GM19238 (cell line): ENCODE measurements at regions not wholly inside any gene's neighbourhood (a gene's known extent, or its start where the extent isn't known, plus 50 kb on each side); places are given as distances from the start of the nearest gene placed in this dataset.

Source experiments
- DNase-seq: peaks from one replicate; pipeline ENCODE4 v3.0.0; 2011; ENCODE audit warnings: low spot score; ENCODE audit not compliant: insufficient read length

DNA sequence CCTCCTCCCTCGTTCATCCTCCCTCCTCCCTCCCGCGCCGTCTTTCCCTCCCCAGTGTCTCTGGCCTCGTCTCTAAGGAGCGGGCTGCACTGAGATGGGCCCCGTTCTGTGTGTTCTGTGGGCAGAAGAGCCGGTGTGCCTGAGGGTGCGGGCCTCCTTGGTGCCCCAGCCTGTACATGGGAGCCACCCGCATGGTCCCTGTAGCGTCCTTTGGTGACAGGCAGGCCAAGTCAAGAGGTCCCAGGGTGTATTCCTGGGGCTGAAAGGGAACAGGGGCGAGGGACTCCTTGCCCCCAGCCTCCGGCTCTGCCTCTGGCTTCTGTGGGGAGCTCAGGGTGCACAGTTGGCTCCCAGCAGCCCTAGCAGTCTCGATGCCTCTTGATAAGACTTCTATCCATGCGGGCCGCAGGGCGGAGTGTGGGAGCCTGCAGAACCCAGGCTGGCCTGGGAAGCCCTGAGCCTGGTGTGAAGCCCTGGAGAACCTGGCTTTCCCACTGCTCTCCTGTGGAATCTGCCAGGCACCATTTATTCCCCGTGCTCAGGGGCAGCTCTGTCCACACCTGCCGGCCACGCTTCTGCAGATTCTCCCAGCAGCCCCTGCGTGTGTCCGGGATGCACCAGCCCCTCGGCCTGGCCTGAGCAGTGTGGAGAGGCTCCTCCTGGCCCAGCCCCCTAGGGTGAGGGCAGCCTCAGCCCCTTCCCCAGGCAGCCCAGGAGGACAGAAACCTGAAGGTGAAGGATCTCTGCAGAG lies 181.3 kb downstream of the KIF26A start:
- DNase-seq: no peak

DNA sequence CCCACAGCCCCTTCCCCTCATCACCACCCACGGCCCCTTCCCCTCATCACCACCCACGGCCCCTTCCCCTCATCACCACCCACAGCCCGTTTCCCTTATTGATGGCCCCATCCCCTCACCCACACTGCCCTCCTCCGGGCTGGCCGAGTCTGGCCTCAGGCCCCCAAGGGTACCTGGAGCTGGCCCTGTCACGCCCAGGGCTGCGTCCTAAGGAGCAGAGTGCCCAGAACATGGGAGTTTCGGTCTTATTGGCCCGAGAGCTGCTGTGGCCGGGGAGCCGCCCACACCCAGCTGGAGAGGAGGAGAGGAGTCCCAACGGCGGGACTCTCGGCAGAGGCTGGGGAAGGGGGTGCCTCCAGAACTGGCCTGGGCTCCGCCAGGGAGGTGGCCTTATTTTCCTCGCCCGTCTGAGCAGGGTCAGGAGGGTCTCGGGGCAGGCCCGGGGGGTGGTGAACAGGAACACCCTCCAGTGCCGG lies 182.3 kb downstream of the KIF26A start:
- no peak for DNase-seq

DNA sequence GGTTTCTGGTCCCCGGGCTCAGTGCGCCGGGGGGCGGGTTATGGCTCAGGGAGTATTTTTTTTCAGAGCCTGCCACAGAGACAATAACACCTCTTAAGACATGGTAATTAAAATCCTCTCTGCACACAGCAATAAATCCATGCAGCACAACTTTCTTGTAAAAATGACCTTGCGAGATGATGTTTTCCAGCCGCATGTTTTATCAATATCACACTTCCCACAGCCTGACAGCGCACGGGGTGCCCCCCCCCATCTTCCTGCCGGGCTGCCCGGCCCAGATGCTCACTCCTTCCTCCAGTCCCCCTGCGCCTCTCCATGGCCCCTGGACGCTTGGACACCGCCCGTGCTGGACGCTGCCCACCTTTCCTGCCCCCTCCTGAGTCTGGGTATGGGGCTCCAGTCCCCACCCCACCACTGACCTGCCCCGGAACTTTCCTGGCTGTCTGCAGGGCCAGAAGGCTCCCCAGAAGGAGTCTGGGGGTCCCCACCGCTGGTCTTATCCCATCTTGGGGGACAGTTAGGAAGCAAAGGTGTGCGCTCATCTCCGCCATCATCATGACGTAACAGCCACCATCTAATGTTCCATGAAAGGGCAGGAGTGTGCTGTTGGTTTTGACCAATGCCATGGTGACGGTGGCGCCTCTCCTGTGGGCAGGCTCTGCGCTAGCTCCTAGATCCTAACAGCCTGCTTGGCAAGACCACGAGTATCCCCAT lies 182.9 kb downstream of the KIF26A start:
- no peak for DNase-seq

DNA sequence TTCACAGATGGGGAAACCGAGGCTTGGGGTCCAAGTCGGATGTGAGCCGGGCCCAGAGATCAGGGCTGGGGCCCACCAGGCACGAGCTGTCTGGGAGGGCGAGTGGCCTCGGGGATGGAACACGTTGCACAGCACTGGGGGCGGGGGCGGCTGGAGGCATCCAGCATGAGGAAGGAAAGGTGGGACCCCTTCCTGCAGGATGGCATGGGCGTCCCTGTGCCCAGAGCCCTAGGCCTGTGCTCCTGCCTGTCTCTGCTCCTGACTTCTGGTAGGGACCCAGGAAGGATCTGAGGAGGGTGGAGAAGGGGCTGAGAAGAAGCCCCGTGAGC lies 183.4 kb downstream of the KIF26A start:
- DNase-seq: no peak

DNA sequence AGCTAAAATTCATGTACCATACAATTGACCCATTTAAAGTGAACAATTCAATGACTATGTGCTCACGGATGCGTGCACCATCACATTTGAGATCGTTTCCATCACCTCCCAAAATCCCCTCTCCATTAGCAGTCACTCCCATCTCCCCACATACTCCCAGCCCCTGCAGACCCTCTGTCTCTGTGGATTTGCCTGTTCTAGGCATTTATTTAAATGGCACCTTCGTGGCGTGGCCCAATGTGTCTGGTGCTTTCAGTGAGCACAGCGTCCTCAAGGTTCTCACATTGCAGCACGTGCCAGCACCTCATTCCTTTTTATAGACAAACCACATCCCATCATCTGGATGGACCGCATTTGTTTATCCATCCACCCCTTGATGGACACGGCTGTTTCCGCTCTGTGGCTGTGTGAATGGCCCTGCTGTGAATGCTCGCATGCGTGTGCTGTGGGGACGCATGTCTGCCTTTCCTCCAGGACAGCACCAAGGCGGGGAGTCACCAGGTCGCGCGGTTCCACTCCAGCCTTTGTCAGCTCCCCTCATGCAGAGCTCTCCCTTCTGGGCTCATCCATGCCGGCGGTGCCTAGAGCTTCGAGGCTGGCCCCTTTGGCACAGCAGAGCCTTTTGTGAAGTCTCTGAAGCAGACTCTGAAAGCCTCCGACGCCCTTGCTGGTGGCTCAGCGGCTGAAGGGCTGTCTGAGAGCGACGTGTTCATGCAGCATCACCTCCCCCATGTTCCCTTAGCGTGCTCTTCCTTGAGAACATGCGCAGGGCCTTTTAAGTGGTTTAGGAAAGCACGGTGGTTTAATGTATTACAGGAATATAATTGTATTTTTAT lies 184.4 kb downstream of the KIF26A start:
- DNase-seq: no peak

DNA sequence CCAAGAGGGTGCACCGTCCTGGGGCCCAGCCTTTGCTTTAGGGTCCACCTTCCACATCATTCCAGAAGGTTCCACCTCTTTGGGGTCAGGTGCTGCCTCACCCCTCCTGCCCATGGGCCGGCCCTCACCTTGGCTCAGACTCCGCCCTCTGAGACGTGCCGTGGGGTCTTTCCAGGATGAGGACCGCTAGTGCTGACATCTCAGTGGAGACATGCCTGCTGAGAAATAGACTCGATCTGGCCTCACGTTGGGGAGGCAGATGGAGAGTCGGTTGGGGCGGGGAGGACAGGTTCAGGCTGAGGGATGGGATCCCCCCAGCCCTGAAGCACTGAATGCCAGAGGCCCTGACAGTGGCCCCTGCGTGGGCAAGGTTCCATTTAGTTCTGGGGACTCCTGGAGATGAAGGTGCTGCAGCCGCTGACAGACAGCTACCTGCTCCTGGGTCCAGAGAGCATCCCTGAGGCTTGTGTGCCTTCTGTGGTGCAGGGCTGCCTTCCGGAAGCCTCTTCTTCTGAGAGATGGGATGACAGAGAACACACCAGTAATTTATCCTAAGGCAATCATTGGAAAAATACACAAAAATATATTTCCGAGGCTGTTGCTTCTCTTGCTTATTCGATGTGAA lies 185.3 kb downstream of the KIF26A start:
- no peak for DNase-seq

DNA sequence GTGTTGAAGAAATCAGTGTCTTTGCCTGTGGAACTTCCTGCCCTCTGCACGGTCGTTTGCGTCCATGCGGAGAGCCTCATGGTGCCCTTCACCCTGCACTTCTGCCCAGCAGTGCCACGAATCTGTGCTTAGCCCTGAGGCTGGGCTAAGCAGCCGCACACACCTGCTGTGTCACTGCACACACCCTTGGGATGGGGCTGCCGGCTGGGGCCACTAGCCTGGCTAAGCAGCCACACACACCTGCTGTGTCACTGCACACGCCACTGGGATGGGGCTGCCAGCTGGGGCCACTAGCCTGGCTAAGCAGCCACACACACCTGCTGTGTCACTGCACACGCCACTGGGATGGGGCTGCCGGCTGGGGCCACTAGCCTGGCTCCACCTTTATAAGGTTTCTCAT lies 188.5 kb downstream of the KIF26A start:
- no peak for DNase-seq

DNA sequence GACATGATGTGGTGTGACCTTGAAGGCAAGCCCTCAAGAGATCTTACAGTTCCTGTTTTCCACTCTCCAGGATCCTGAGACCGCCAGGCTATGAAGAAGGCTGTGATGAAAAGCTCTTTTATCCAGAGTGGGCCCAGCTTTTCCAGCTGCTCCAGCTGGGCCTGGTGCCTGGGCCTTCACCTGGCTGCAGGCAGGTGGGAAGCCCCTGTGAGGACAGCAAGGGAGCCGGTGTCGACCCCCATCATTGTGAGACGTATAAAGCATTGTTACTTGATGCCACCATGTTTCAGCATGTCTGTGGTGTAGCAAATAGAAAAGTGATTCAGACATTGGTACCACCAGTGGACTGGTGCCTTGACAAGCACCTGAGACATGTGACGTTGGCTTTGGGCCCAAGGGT lies 190.2 kb downstream of the KIF26A start:
- DNase-seq: no peak

DNA sequence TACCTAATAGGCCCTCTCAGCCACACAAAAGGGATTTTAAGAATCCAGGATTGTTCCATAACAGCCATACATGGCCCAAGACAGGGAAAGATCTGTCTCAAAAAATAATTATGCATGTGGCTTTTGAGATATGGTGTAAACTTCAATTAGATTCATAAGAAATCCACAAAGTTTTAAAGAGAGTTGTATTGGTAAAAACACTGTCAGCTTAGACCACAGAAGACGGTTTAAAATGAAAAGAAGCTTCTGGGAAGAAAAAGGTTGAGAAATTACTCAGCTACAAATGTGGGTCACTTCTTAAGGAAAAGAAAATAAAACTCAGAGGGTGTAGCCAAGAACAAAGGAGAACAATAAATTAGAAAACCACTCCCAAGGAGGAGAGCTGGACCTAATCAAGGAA lies 191.4 kb downstream of the KIF26A start:
- no peak for DNase-seq

DNA sequence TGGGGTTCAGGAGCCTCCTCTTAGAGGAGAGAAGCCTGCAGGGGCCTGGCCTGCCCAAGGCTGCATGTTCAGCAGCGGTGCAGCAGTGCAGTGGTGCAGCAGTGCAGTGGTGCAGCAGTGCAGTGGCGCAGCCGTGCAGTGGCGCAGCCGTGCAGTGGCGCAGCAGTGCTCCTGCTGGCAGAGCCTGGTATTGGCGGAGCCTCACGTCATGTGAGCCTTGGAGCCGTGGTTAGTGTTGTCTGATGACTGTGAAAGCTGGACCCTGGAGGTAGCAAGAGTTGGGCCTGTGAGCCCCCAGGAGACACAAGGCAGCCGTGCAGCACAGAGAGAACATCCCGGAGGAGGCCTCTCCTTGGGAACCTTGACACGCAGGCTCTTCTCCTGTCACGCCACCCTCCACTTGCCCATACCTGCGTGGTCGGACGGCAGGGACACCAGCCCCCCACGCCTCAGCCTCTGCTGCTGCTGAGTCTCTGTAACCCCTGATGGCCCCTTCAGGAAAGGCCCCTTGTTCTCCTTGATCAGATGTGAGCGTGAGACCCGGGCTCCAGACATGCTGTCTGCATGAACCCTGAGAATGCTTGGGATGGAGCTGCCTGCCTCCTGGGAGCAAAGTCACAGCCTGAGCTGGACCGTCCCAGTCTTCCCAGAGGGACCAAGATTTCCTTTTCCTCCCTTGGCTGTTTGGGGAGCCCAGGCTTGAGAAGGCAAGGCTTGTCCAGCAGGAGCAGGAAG lies 193.7 kb downstream of the KIF26A start:
- no peak for DNase-seq

DNA sequence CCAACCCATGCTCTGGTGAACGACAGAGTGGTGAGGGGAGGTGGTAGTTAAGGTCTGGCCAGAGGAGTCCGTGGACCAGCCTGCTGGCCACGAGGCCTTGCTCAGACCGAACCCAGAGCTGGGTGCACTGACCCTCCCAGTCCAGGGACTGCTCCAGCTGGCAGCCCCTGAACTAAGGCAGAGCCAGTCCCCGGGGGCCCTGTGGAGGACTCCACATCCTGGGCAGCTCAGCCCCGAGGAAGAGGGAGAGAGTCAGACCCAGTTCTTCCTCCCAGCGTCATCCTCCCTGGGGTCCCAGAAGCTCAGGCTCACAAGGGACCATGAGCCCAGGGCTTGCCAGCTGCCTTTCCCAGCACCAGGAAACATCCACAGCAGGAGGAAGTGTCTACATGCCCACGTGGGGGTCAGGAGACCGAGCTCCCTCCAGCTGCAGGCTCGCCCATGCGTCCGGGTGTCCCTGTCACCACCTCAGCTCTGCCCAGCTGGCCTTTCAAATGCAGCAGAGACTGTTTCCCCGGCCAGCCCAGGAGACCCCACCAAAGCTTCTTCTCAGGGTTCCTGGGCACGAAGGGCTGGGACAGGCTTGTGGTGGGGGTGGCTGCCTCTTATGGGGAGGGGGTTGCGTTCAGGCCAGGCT lies 194.4 kb downstream of the KIF26A start:
- DNase-seq: no peak

DNA sequence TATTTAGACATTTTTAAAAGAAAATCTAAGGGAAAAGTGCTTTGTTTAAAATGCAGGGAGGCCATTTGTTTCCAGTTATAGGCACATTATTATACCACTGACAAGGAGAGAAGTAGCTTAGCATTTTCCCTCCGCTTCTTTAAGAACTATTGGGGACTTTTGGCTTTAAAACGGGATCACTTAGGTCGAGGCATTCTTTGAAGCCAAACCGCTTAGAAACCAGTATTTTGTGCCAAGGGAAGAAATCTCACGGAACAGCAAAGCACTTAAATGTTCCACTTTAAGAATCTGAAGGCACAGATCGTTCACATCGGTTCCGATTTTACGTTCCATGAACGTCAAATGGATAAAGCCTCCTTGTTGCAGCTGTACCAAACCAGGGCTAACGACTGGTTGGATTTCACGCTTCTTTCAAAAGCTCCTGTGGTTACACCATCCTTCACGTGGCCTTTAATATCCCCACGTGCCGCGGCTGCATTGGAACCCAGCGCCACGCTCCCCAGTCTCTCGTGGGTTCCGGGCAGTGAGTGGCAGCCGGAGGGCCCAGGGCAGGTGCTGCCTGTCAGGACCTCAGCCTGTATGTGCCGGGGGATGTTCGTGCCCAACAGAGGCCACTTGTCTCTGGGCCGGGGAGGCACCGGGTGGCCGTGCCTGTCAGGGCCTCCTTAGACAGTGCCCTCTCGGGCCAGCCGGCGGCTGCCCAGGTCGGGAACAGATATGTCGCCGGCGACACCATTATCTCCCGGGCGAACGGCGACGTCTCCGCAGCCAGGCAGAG lies 195.4 kb downstream of the KIF26A start:
- DNase-seq: no peak

DNA sequence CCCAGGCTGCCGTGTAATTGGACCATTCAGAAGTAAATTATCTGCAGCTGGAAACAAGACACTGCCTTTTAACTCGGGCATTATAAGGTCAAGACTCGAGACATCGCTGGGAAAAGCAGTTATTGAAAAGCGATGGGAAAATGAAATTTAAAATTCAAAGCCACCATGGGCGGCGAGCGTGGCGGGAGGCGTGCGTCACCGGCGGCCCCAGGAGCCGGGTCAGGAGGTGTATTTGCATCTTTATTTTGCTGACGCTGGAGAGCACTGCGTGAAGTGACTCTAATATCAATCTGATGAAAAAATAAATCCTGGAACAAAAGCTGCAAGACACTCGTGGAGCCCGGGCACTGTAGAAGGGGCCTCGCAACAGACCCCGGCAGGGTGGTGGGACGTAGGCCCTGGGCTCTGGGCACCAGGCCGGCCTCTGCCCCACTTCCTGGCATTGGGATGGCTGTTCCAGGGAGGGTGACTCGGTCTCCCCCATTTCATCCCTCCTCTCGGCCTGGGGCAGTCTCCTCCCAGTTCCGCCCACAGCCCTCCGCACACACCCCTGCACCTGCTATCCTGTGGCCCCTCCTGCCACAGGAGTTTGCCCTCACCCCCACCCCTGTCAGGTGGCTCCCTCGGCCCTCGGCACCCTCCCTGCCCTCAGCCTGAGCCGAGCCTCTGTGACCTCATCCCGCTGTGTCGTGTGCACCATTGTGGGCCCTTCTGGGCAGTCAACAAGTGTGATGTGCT lies 196.2 kb downstream of the KIF26A start:
- DNase-seq: no peak

DNA sequence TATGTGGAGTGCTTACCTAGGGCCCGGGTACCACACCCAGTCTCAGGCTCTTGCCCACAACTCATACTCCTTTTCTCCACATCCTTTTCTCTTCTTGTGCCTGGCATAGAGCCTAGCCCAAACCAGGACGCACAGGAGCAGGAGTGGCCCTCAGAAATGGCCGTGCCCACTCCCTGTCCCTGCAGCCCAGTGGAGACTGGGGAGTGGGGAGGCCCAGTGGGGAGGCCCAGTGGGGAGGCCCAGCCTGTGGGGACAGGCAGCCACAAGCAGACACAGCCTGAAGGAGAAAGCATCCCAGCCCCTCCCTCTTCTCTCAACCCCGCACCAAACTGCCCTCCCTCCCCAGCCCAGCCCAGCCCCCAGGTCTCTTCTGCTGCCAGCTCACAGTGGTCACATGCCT lies 196.8 kb downstream of the KIF26A start:
- no peak for DNase-seq

DNA sequence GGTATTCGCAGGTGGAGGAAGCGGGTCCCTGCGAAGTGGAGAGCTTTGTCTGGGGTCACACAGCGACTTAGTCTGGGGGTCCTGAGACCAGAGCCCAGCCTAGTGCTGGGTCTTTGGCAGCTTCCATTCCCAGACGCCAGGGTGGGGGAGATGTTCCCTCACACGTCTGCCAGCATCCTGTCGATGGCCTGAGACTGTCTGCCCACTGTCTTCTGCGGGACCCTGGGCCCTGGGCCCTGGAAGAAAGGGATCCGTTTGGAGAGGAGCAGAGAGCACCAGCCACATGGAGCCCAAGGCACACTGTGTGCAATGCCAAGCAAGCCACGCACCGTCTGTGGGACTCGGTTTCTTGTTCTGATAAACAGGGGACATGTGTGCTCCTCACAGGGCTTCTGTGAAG lies 197.2 kb downstream of the KIF26A start:
- no peak for DNase-seq

DNA sequence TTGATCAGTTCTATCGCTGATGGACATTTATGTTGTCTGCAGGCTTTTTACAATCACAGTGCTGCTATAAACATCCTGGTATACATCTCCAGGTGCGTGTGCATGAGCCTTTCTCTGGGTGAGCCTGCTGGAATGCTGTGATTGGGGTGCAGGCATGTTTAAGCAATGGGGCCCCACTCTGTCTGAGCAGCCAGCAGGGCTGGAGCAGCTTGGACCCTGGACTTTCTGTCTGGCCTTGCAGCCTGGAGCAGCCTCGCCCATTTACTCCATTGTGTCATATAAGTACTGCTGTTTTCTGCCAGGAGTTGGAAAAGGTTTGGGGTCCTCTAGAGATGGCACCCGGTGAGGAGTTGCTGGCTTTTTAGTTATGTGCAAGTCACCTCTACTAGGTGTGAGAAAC lies 199.0 kb downstream of the KIF26A start:
- no peak for DNase-seq

DNA sequence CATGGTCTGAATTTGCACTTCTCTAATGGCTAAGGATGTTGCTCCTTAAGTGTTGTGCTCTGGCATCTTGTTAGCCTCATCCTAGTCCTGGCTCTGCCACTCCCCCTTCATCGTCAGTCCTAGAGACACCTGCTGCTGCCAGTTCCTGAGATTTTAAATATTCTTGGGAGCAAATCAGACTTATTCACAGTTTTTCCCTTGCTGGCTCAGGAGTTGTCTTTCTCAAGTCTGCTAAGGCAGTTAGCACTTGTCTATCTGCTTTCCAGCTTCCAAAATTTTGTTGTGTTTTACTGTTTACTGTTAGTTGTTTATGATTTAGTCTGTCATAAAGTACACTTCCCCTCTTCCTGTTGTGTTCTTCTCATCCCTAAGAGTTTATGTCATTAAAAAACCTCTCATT lies 201.0 kb downstream of the KIF26A start:
- DNase-seq: no peak

DNA sequence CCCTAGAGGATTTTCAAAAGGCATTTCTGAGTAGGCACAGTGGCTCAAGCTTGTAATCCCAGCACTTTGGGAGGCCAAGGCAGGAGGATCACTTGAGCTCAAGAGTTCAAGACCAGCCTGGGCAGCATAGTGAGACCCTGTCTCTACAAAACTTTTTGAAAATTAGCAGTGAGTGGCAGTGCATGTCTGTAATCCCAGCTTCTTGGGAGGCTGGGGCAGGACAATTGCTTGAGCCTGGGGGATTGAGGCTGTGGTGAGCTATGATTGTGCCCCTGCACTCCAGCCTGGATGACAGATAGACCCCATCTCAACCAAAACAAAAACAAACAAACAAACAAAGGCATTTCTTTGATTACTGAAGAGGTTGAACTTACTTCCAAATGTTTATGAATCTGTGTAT lies 201.4 kb downstream of the KIF26A start:
- DNase-seq: no peak
